ENCODE measurements at regions not wholly inside any gene's neighbourhood (a gene's known extent, or its start where the extent isn't known, plus 50 kb on each side); places are given as distances from the start of the nearest gene placed in this dataset.

- WGBS (ENCODE audit: insufficient coverage), result 100% methylated on average over 1 of the region's 1 CpG
- no peak overlapping the region for H3K27ac ChIP-seq (ENCODE audit: low read length)
- H3K4me1 ChIP-seq (ENCODE audit: control insufficient read depth, insufficient read depth, low read length), result no peaks in the 10 kb centered on the region
- no peaks in the 10 kb centered on the region for H3K9me3 ChIP-seq (ENCODE audit: control insufficient read depth, insufficient read depth, low read length)
- H3K27me3 Mint-ChIP-seq (ENCODE audit: low read depth in 2 of 2), result no peaks in the 10 kb centered on the region
- DNase-seq (no peak), ATAC-seq (no peak)
- no peak overlapping the region for H3K27ac Mint-ChIP-seq
- no peaks in the 10 kb centered on the region for H3K36me3 ChIP-seq (ENCODE audit: control insufficient read depth, insufficient read depth, low read length)
- no peaks in the 10 kb centered on the region for H3K36me3 Mint-ChIP-seq
- no peak overlapping the region for H3K4me3 ChIP-seq (ENCODE audit: low read length)
- intact Hi-C loops (cut with micrococcal nuclease), result no loop called here
- H3K4me3 Mint-ChIP-seq, result no peak overlapping the region
- H3K4me1 Mint-ChIP-seq, result no peaks in the 10 kb centered on the region
- no peaks in the 10 kb centered on the region for H3K27me3 ChIP-seq (ENCODE audit: control insufficient read depth, insufficient read depth, low read length)
- peaks cover 2% of the 10 kb centered on the region in 2 donors for H3K9me3 Mint-ChIP-seq
- TF ChIP-seq CTCF (IDR thresholded peaks at IDR 0.05), result no peak
Measured at GRCh38 chr1:72357411-72357810, 75.1 kb upstream of the NEGR1 start.

GRCh38 chr1:72355899-72356298 is 73.6 kb upstream of the NEGR1 start:
- no peak overlapping the region for H3K27ac Mint-ChIP-seq
- Histone ChIP-seq H3K36me3 (ENCODE audit: control insufficient read depth, insufficient read depth, low read length) (no peaks in the 10 kb centered on the region), H3K4me1 (ENCODE audit: control insufficient read depth, insufficient read depth, low read length) (no peaks in the 10 kb centered on the region), H3K27ac (ENCODE audit: low read length) (no peak overlapping the region), H3K27me3 (ENCODE audit: control insufficient read depth, insufficient read depth, low read length) (peaks cover 2% of the 10 kb centered on the region), H3K4me3 (ENCODE audit: low read length) (no peak overlapping the region), H3K9me3 (ENCODE audit: control insufficient read depth, insufficient read depth, low read length) (no peaks in the 10 kb centered on the region)
- no peaks in the 10 kb centered on the region for H3K27me3 Mint-ChIP-seq (ENCODE audit: low read depth in 2 of 2)
- ATAC-seq (no peak), DNase-seq (no peak)
- no peak for TF ChIP-seq CTCF (IDR thresholded peaks at IDR 0.05)
- intact Hi-C loops (cut with micrococcal nuclease), result no loop called here
- no peak overlapping the region for H3K4me3 Mint-ChIP-seq
- H3K36me3 Mint-ChIP-seq, result no peaks in the 10 kb centered on the region
- peaks cover 2% of the 10 kb centered on the region in 2 donors for H3K9me3 Mint-ChIP-seq
- WGBS (ENCODE audit: insufficient coverage), result 100% methylated on average over 1 of the region's 3 CpGs
- no peaks in the 10 kb centered on the region for H3K4me1 Mint-ChIP-seq

- no peak overlapping the region for H3K27ac Mint-ChIP-seq
- peaks cover 0 to 4% of the 10 kb centered on the region in 2 donors for H3K9me3 Mint-ChIP-seq
- DNase-seq (no peak), ATAC-seq (no peak)
- H3K27me3 Mint-ChIP-seq (ENCODE audit: low read depth in 2 of 2), result no peaks in the 10 kb centered on the region
- Histone ChIP-seq H3K36me3 (ENCODE audit: control insufficient read depth, insufficient read depth, low read length) (no peaks in the 10 kb centered on the region), H3K9me3 (ENCODE audit: control insufficient read depth, insufficient read depth, low read length) (no peaks in the 10 kb centered on the region), H3K4me1 (ENCODE audit: control insufficient read depth, insufficient read depth, low read length) (no peaks in the 10 kb centered on the region), H3K4me3 (ENCODE audit: low read length) (no peak overlapping the region), H3K27ac (ENCODE audit: low read length) (no peak overlapping the region), H3K27me3 (ENCODE audit: control insufficient read depth, insufficient read depth, low read length) (no peaks in the 10 kb centered on the region)
- WGBS (ENCODE audit: insufficient coverage), result no CpG with 5 or more reads among the region's 1 CpG
- TF ChIP-seq CTCF (IDR thresholded peaks at IDR 0.05), result no peak
- intact Hi-C loops (cut with micrococcal nuclease), result loop anchor here (10.0 kb wide), 1 partner anchor 57 kb away; the partner anchor contains the start of gene NEGR1
- no peaks in the 10 kb centered on the region for H3K4me1 Mint-ChIP-seq
- H3K4me3 Mint-ChIP-seq, result no peak overlapping the region
- no peaks in the 10 kb centered on the region for H3K36me3 Mint-ChIP-seq
Measured at GRCh38 chr1:72341661-72342060, 59.3 kb upstream of the NEGR1 start.

- H3K9me3 Mint-ChIP-seq, result peaks cover 0 to 4% of the 10 kb centered on the region in 2 donors
- H3K9me3 ChIP-seq (ENCODE audit: control insufficient read depth, insufficient read depth, low read length), result no peaks in the 10 kb centered on the region
- H3K27ac Mint-ChIP-seq, result no peak overlapping the region
- H3K4me3 ChIP-seq (ENCODE audit: low read length), result no peak overlapping the region
- H3K27me3 Mint-ChIP-seq (ENCODE audit: low read depth in 2 of 2), result no peaks in the 10 kb centered on the region
- ATAC-seq, result no peak
- no peaks in the 10 kb centered on the region for H3K4me1 ChIP-seq (ENCODE audit: control insufficient read depth, insufficient read depth, low read length)
- H3K27ac ChIP-seq (ENCODE audit: low read length), result no peak overlapping the region
- TF ChIP-seq CTCF (IDR thresholded peaks at IDR 0.05), result no peak
- no peaks in the 10 kb centered on the region for H3K4me1 Mint-ChIP-seq
- no peaks in the 10 kb centered on the region for H3K36me3 Mint-ChIP-seq
- H3K27me3 ChIP-seq (ENCODE audit: control insufficient read depth, insufficient read depth, low read length), result no peaks in the 10 kb centered on the region
- intact Hi-C loops (cut with micrococcal nuclease), result no loop called here
- no CpG with 5 or more reads among the region's 1 CpG for WGBS (ENCODE audit: insufficient coverage)
- no peak for DNase-seq
- H3K4me3 Mint-ChIP-seq, result no peak overlapping the region
- H3K36me3 ChIP-seq (ENCODE audit: control insufficient read depth, insufficient read depth, low read length), result no peaks in the 10 kb centered on the region
Measured at GRCh38 chr1:72336776-72337175, 54.4 kb upstream of the NEGR1 start.

All from natural killer cell (primary cell).